ENCODE measurements at regions not wholly inside any gene's neighbourhood (a gene's known extent, or its start where the extent isn't known, plus 50 kb on each side); places are given as distances from the start of the nearest gene placed in this dataset.

DNA sequence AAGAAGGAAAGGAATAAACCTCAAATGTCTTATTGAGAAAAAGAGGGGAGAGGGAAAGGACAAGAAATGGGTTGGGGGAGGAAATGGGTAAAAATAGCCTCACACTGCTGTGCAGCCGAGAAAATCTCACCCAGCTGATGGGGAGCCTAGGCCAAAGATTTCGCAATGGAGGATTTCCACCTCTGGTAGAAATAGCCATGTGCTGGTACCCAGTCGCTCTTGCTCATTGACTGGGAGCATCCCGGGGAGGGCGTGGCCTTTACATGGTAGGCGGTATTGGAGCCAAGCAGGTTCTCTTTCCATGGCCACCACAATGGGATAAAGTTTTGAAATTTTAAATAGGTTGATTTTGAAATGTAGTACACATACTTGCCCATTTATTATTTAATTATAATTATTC is 255.1 kb upstream of the LDB2 start (continued):
- TF ChIP-seq TCF12 (IDR thresholded peaks at IDR 0.05; ENCODE audit: low read depth, low read length) (no peak), IRF4 (IDR thresholded peaks at IDR 0.05; ENCODE audit: low read depth, low read length) (no peak), TCF7 (IDR thresholded peaks at IDR 0.05; ENCODE audit: borderline replicate concordance) (no peak), SUPT20H (IDR thresholded peaks at IDR 0.05; ENCODE audit: borderline replicate concordance, control insufficient read depth, low read depth, low read length) (no peak), RB1 (IDR thresholded peaks at IDR 0.05; ENCODE audit: borderline replicate concordance) (no peak)
- TF ChIP-seq, protein P1, sequence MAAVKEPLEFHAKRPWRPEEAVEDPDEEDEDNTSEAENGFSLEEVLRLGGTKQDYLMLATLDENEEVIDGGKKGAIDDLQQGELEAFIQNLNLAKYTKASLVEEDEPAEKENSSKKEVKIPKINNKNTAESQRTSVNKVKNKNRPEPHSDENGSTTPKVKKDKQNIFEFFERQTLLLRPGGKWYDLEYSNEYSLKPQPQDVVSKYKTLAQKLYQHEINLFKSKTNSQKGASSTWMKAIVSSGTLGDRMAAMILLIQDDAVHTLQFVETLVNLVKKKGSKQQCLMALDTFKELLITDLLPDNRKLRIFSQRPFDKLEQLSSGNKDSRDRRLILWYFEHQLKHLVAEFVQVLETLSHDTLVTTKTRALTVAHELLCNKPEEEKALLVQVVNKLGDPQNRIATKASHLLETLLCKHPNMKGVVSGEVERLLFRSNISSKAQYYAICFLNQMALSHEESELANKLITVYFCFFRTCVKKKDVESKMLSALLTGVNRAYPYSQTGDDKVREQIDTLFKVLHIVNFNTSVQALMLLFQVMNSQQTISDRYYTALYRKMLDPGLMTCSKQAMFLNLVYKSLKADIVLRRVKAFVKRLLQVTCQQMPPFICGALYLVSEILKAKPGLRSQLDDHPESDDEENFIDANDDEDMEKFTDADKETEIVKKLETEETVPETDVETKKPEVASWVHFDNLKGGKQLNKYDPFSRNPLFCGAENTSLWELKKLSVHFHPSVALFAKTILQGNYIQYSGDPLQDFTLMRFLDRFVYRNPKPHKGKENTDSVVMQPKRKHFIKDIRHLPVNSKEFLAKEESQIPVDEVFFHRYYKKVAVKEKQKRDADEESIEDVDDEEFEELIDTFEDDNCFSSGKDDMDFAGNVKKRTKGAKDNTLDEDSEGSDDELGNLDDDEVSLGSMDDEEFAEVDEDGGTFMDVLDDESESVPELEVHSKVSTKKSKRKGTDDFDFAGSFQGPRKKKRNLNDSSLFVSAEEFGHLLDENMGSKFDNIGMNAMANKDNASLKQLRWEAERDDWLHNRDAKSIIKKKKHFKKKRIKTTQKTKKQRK (IDR thresholded peaks at IDR 0.05; ENCODE audit: low read depth, low read length), result no peak

DNA sequence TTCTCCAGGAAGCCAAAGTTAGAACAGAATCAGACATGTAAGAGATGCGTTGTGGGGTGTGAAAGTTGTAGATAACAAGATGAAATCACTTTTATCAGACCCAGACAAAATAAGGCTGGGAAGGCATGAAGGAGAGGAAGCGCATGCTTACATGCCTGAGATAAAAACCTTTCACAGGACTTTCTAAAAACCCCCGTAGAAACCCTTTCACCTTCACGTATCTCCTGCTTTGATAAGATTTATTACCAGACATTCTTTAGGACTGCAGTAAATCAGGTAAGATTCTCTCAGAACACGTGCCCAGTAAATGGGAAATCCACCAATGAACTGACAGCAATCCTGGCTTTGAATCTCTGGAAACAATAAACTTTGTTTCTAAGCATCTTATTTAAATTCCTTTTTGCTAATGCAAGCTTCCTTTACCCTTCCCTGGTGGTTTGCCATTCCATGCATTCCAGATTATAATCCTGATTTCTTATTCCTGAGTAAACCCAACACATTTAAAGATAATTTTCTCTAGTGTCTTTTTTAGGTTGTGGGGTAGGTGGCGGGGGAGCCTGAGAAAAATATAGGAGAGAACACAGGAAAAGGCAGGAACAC is 254.6 kb upstream of the LDB2 start:
- 15% methylated on average over 6 of the region's 6 CpGs for WGBS (ENCODE audit: insufficient coverage, insufficient replicate concordance, low lambda C conversion rate, missing lambda C conversion rate)
- SMC1A ChIA-PET (ENCODE audit: uncharacterized antibody, unreplicated experiment), result no interaction called here
- TF ChIP-seq KDM1A (IDR thresholded peaks at IDR 0.05; ENCODE audit: borderline replicate concordance) (no peak), HDGF (IDR thresholded peaks at IDR 0.05) (no peak), IKZF1 (conservative IDR thresholded peaks at IDR 0.05) (no peak), NR2C2 (IDR thresholded peaks at IDR 0.05; ENCODE audit: borderline replicate concordance, control insufficient read depth, insufficient read length, low read depth) (no peak)
- TF ChIP-seq, protein P2, sequence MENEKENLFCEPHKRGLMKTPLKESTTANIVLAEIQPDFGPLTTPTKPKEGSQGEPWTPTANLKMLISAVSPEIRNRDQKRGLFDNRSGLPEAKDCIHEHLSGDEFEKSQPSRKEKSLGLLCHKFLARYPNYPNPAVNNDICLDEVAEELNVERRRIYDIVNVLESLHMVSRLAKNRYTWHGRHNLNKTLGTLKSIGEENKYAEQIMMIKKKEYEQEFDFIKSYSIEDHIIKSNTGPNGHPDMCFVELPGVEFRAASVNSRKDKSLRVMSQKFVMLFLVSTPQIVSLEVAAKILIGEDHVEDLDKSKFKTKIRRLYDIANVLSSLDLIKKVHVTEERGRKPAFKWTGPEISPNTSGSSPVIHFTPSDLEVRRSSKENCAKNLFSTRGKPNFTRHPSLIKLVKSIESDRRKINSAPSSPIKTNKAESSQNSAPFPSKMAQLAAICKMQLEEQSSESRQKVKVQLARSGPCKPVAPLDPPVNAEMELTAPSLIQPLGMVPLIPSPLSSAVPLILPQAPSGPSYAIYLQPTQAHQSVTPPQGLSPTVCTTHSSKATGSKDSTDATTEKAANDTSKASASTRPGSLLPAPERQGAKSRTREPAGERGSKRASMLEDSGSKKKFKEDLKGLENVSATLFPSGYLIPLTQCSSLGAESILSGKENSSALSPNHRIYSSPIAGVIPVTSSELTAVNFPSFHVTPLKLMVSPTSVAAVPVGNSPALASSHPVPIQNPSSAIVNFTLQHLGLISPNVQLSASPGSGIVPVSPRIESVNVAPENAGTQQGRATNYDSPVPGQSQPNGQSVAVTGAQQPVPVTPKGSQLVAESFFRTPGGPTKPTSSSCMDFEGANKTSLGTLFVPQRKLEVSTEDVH (IDR thresholded peaks at IDR 0.05; ENCODE audit: low read depth, partially characterized antibody), result no peak
- TF ChIP-seq, protein P3, sequence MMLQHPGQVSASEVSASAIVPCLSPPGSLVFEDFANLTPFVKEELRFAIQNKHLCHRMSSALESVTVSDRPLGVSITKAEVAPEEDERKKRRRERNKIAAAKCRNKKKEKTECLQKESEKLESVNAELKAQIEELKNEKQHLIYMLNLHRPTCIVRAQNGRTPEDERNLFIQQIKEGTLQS (IDR thresholded peaks at IDR 0.05; ENCODE audit: borderline replicate concordance, extremely low read depth, low read depth, low read length), result no peak
- TF ChIP-seq, protein P4, sequence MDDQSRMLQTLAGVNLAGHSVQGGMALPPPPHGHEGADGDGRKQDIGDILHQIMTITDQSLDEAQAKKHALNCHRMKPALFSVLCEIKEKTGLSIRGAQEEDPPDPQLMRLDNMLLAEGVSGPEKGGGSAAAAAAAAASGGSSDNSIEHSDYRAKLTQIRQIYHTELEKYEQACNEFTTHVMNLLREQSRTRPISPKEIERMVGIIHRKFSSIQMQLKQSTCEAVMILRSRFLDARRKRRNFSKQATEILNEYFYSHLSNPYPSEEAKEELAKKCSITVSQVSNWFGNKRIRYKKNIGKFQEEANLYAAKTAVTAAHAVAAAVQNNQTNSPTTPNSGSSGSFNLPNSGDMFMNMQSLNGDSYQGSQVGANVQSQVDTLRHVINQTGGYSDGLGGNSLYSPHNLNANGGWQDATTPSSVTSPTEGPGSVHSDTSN (IDR thresholded peaks at IDR 0.05; ENCODE audit: insufficient replicate concordance, low read depth, low read length), result no peak

More for the DNA sequence above, 254.6 kb upstream of the LDB2 start:
- no peaks in the 10 kb centered on the region for H3K79me2 ChIP-seq (ENCODE audit: control insufficient read depth, insufficient read depth, low read length)
- no peak for FAIRE-seq
- no peaks in the 10 kb centered on the region for H4K20me1 ChIP-seq (ENCODE audit: control insufficient read depth, insufficient read depth)
- ChIA-PET CTCF (no interaction called here), POLR2A (no interaction called here), RAD21 (ENCODE audit: unreplicated experiment) (no interaction called here)
- in situ Hi-C loops (cut with MboI), result no loop called here
- DNase-seq (ENCODE audit: low read depth, low spot score), result no peak
- no peak overlapping the region for H3K27ac ChIP-seq (ENCODE audit: control insufficient read depth, insufficient read depth)
- no peak overlapping the region for H3K9ac ChIP-seq (ENCODE audit: control insufficient read depth, insufficient read depth, low read length)
- H3K4me2 ChIP-seq (ENCODE audit: control insufficient read depth, insufficient read depth), result no peak overlapping the region
- H3K27me3 ChIP-seq (replicated peaks in 1 of 2; ENCODE audit: control insufficient read depth in 2 of 2, insufficient read depth in 2 of 2, low read length in 1 of 2), result no peaks in the 10 kb centered on the region
- no TSS peak for BruUV-seq (replicated peaks)
- no peak overlapping the region for H2AFZ ChIP-seq (ENCODE audit: control insufficient read depth, low read depth, low read length)
- no peak overlapping the region for H3K4me3 ChIP-seq
- intact Hi-C loops (cut with micrococcal nuclease; ENCODE audit: unreplicated experiment), result no loop called here
- no peak for ATAC-seq
- no peaks in the 10 kb centered on the region for H3K36me3 ChIP-seq (ENCODE audit: control insufficient read depth in 2 of 2, insufficient read depth in 2 of 2, low read length in 1 of 2)
- no peaks in the 10 kb centered on the region for H3K9me3 ChIP-seq (replicated peaks; ENCODE audit: control insufficient read depth, insufficient read depth, low read length)
- H3K4me1 ChIP-seq (ENCODE audit: control insufficient read depth, insufficient read depth, low read length), result no peaks in the 10 kb centered on the region
